Suprapubic skin (tissue), 4 donors: ENCODE measurements at regions not wholly inside any gene's neighbourhood (a gene's known extent, or its start where the extent isn't known, plus 50 kb on each side); places are given as distances from the start of the nearest gene placed in this dataset.

ENCODE experiments used
- DNase-seq, 2 donors: peaks; one replicate each; pipeline ENCODE4 v3.0.0-alpha.2; 2019; ENCODE audit warnings: low spot score in 2 of 2
- H3K27ac ChIP-seq: fragments of 200-600 bp; sonication (generic); one replicate; pipeline ENCODE4 v1.5.1; 2019
- H3K27me3 ChIP-seq: fragments of 200-600 bp; sonication (generic); one replicate; pipeline ENCODE4 v1.5.1; 2019
- H3K36me3 ChIP-seq: fragments of 200-600 bp; sonication (generic); one replicate; pipeline ENCODE4 v1.5.1; 2019
- H3K4me1 ChIP-seq: fragments of 200-600 bp; sonication (generic); one replicate; pipeline ENCODE4 v1.5.1; 2019
- H3K4me3 ChIP-seq: fragments of 200-600 bp; sonication (generic); one replicate; pipeline ENCODE4 v1.5.1; 2019; ENCODE audit warnings: mild to moderate bottlenecking
- H3K9me3 ChIP-seq: fragments of 200-600 bp; sonication (generic); one replicate; pipeline ENCODE4 v1.5.1; 2019
- EP300 ChIP-seq: sonication (generic); formaldehyde crosslinking; IDR thresholded peaks from one replicate; pipeline ENCODE4 v1.6.1; 2017; ENCODE audit warnings: antibody characterized with exemption
- POLR2A ChIP-seq, 2 donors: fragments of 450-650 bp; IDR thresholded peaks; one replicate each; pipeline ENCODE4 v1.6.1; 2017; ENCODE audit warnings: antibody characterized with exemption in 2 of 2, mild to moderate bottlenecking in 2 of 2, moderate library complexity in 2 of 2
- POLR2AphosphoS5 ChIP-seq, 3 donors: sonication (generic); formaldehyde crosslinking; IDR thresholded peaks; one replicate each; pipeline ENCODE4 v1.6.1; 2017; ENCODE audit warnings: antibody characterized with exemption in 3 of 3
- WGBS: methylation state at CpG from one replicate; pipeline ENCODE4 v1.1.5; 2018; 5-methylcytosine and 5-hydroxymethylcytosine counted together
- TF ChIP-seq, protein P1 (sequence below), 2 donors: fragments of 200-600 bp in 1 of 2; fragments of 450-650 bp in 1 of 2; sonication (generic) in 1 of 2; IDR thresholded peaks; one replicate each; pipeline ENCODE4 v1.5.1; 2016 to 2019; ENCODE audit warnings: antibody characterized with exemption in 2 of 2, mild to moderate bottlenecking in 1 of 2, moderate library complexity in 1 of 2

- no peak for DNase-seq
- TF ChIP-seq POLR2A (IDR thresholded peaks at IDR 0.05) (no peak), POLR2AphosphoS5 (IDR thresholded peaks at IDR 0.05) (no peak), EP300 (no peak)
- TF ChIP-seq, protein P1, sequence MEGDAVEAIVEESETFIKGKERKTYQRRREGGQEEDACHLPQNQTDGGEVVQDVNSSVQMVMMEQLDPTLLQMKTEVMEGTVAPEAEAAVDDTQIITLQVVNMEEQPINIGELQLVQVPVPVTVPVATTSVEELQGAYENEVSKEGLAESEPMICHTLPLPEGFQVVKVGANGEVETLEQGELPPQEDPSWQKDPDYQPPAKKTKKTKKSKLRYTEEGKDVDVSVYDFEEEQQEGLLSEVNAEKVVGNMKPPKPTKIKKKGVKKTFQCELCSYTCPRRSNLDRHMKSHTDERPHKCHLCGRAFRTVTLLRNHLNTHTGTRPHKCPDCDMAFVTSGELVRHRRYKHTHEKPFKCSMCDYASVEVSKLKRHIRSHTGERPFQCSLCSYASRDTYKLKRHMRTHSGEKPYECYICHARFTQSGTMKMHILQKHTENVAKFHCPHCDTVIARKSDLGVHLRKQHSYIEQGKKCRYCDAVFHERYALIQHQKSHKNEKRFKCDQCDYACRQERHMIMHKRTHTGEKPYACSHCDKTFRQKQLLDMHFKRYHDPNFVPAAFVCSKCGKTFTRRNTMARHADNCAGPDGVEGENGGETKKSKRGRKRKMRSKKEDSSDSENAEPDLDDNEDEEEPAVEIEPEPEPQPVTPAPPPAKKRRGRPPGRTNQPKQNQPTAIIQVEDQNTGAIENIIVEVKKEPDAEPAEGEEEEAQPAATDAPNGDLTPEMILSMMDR (IDR thresholded peaks at IDR 0.05) = no peak
Measured at GRCh38 chr18:76771192-76771799, 51.1 kb upstream of the ZNF236 start.

GRCh38 chr18:76767954-76768353 is 54.4 kb upstream of the ZNF236 start:
- Histone ChIP-seq H3K27me3 (peaks cover 4% of the 10 kb centered on the region), H3K27ac (no peak overlapping the region), H3K4me1 (no peaks in the 10 kb centered on the region), H3K36me3 (no peaks in the 10 kb centered on the region), H3K4me3 (no peak overlapping the region), H3K9me3 (no peaks in the 10 kb centered on the region)
- TF ChIP-seq POLR2A (IDR thresholded peaks at IDR 0.05) = no peak
- TF ChIP-seq EP300 = no peak
- TF ChIP-seq POLR2AphosphoS5 (IDR thresholded peaks at IDR 0.05) = no peak
- TF ChIP-seq, protein P1 (IDR thresholded peaks at IDR 0.05) = no peak
- DNase-seq = no peak
- 57% methylated on average over 1 of the region's 1 CpG for WGBS

More at GRCh38 chr18:76771192-76771799, 51.1 kb upstream of the ZNF236 start:
- Histone ChIP-seq H3K27ac (no peak overlapping the region), H3K36me3 (no peaks in the 10 kb centered on the region), H3K27me3 (peaks cover under 1% of the 10 kb centered on the region), H3K4me3 (no peak overlapping the region), H3K9me3 (no peaks in the 10 kb centered on the region), H3K4me1 (no peaks in the 10 kb centered on the region)
- 78% methylated on average over 13 of the region's 13 CpGs for WGBS

DNA sequence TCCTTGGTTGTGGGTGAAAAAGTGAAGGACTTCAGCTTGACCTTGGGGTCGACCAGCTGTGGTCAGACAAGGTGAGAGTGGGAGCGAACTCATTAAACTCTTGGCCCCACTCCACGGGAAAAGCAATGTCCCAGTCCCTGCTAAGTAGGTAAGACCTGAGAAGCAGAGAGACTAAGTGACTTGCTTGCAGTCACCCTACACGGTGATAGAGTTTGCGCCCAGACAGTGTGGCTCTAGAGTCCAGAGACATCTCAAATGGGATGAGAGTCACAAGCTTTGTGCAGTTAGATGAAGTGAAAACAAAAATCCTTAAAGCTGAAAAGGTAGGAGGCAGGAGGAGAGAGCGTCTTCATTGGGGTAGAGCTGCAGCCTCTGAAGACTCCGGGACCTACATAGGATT is 55.9 kb upstream of the ZNF236 start:
- no peak for TF ChIP-seq POLR2AphosphoS5 (IDR thresholded peaks at IDR 0.05)
- no peaks in the 10 kb centered on the region for H3K36me3 ChIP-seq
- H3K27ac ChIP-seq = no peak overlapping the region
- H3K27me3 ChIP-seq = peaks cover 4% of the 10 kb centered on the region
- H3K4me1 ChIP-seq = no peaks in the 10 kb centered on the region
- no peaks in the 10 kb centered on the region for H3K9me3 ChIP-seq
- no peak overlapping the region for H3K4me3 ChIP-seq
- WGBS = 83% methylated on average over 7 of the region's 7 CpGs
- DNase-seq = no peak

GRCh38 chr18:76765649-76766048 is 56.7 kb upstream of the ZNF236 start:
- TF ChIP-seq, protein P1 (IDR thresholded peaks at IDR 0.05) = no peak
- TF ChIP-seq POLR2A (IDR thresholded peaks at IDR 0.05) (no peak), POLR2AphosphoS5 (IDR thresholded peaks at IDR 0.05) (no peak), EP300 (no peak)
- Histone ChIP-seq H3K36me3 (no peaks in the 10 kb centered on the region), H3K27ac (no peak overlapping the region), H3K27me3 (peaks cover 4% of the 10 kb centered on the region), H3K4me1 (no peaks in the 10 kb centered on the region), H3K4me3 (no peak overlapping the region), H3K9me3 (no peaks in the 10 kb centered on the region)
- no peak for DNase-seq
- whole genome bisulfite sequencing = 43% methylated on average over 5 of the region's 5 CpGs

DNA sequence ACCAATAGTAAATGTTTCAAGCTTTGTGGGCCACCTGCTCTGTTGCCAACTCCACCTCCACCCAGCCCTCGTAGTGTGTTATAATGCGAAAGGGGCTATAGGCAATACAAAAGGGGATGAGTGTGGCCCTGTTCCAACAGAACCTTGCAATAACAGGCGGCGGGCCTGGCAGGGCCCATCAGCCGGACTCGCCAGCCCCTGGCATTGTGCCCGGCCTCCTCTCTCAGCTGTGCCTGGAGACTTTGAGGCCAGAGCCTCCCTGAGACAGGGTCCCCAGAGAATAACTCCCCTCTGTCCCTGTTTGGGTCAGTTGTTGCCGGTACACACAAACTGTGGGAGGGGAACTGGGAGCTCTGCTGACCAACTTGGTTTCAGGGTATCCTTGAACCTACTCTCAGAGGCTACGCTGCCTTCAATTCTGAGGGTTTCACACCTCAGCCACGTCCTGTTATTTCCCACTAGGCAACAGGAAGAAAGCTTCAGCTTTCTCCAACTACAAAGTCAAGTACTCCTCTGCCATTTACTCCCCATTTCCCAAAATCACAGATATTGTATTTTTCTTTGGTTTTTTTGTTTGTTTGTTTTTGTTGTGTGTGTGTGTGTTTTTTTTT is 58.0 kb upstream of the ZNF236 start:
- Histone ChIP-seq H3K9me3 (no peaks in the 10 kb centered on the region), H3K36me3 (no peaks in the 10 kb centered on the region), H3K27ac (no peak overlapping the region), H3K4me3 (no peak overlapping the region), H3K27me3 (peaks cover 4% of the 10 kb centered on the region), H3K4me1 (no peaks in the 10 kb centered on the region)
- WGBS = 70% methylated on average over 10 of the region's 10 CpGs
- TF ChIP-seq POLR2AphosphoS5 (IDR thresholded peaks at IDR 0.05) (no peak), POLR2A (IDR thresholded peaks at IDR 0.05) (no peak), EP300 (no peak)
- TF ChIP-seq, protein P1 (IDR thresholded peaks at IDR 0.05) = no peak
- DNase-seq = no peak
